HepG2 (cell line): ENCODE measurements at regions not wholly inside any gene's neighbourhood (a gene's known extent, or its start where the extent isn't known, plus 50 kb on each side); places are given as distances from the start of the nearest gene placed in this dataset.

Experiments
- ERF ChIP-seq: IDR thresholded peaks from 2 replicates; pipeline ENCODE4 v1.6.1; 2018; ENCODE audit warnings: missing biosample characterization, missing genetic modification reagents
- RXRA ChIP-seq: sonication (generic); formaldehyde crosslinking; IDR thresholded peaks from 2 replicates; pipeline ENCODE4 v1.5.1; 2020; ENCODE audit warnings: missing genetic modification reagents
- TAF15 ChIP-seq: fragments of 200-400 bp; formaldehyde crosslinking; IDR thresholded peaks from one replicate; pipeline ENCODE4 v1.6.1; 2018; ENCODE audit warnings: mild to moderate bottlenecking, low read depth, low read length; ENCODE audit not compliant: poor library complexity, severe bottlenecking
- ZFP36 ChIP-seq: fragments of 150-350 bp; IDR thresholded peaks from 2 replicates; pipeline ENCODE4 v1.6.1; 2018; ENCODE audit warnings: borderline replicate concordance, low read length, low read depth; ENCODE audit not compliant: partially characterized antibody
- ZNF652 ChIP-seq: IDR thresholded peaks from 2 replicates; pipeline ENCODE4 v1.6.1; 2016; ENCODE audit warnings: low read depth, borderline replicate concordance
- TF ChIP-seq, protein P1 (sequence below): sonication (generic); formaldehyde crosslinking; IDR thresholded peaks from 2 replicates; pipeline ENCODE4 v1.5.0; 2020; ENCODE audit warnings: mild to moderate bottlenecking, missing genetic modification reagents, moderate library complexity

GRCh38 chrX:94107981-94108380, 434.0 kb downstream of the FAM133A start:
- TF ChIP-seq RXRA (CRISPR knock-in tag) (no peak), ERF (no peak), ZNF652 (CRISPR knock-in tag) (no peak), ZFP36 (no peak), TAF15 (no peak)
- TF ChIP-seq, protein P1, sequence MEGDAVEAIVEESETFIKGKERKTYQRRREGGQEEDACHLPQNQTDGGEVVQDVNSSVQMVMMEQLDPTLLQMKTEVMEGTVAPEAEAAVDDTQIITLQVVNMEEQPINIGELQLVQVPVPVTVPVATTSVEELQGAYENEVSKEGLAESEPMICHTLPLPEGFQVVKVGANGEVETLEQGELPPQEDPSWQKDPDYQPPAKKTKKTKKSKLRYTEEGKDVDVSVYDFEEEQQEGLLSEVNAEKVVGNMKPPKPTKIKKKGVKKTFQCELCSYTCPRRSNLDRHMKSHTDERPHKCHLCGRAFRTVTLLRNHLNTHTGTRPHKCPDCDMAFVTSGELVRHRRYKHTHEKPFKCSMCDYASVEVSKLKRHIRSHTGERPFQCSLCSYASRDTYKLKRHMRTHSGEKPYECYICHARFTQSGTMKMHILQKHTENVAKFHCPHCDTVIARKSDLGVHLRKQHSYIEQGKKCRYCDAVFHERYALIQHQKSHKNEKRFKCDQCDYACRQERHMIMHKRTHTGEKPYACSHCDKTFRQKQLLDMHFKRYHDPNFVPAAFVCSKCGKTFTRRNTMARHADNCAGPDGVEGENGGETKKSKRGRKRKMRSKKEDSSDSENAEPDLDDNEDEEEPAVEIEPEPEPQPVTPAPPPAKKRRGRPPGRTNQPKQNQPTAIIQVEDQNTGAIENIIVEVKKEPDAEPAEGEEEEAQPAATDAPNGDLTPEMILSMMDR (CRISPR knock-in tag), result no peak
